Right lobe of liver (tissue), 4 donors: ENCODE measurements at regions not wholly inside any gene's neighbourhood (a gene's known extent, or its start where the extent isn't known, plus 50 kb on each side); places are given as distances from the start of the nearest gene placed in this dataset.

Experiments
- POLR2A ChIP-seq: fragments of 450-650 bp; IDR thresholded peaks from one replicate; pipeline ENCODE4 v1.6.1; 2017; ENCODE audit warnings: antibody characterized with exemption, mild to moderate bottlenecking
- TF ChIP-seq, protein P1 (sequence below), 4 donors: fragments of 200-600 bp in 3 of 4; fragments of 450-650 bp in 1 of 4; IDR thresholded peaks; one replicate each; pipeline versions ENCODE4 v1.5.1 to v1.8.0; 2016 to 2022; ENCODE audit warnings: antibody characterized with exemption in 4 of 4, mild to moderate bottlenecking in 2 of 4
- donor health status: DM: no; HTN: no; CAD: no.
- donor health status: DM: no; HTN: no; CAD: no.
- donor health status: DM: no; HTN: yes; CAD: no.

DNA sequence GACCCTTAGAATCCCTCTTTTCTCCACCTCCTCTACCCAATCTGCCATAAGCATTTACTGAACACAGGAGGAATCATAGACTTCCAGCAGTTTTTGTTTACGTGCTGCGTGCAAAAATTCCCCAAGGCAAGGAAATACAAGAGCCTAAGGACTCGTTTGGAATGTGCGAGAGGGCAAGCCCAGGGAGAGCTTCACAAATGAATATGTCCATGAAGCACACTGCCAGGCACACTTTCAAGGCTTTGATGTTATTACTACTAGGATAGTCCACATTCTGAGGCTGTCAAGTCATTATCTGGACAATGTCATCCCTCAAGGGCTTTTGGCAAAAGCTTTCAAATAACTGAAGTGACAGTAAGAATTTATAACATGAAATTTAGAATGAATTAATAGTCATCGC lies 214.7 kb upstream of the TBX20 start:
- TF ChIP-seq, protein P1, sequence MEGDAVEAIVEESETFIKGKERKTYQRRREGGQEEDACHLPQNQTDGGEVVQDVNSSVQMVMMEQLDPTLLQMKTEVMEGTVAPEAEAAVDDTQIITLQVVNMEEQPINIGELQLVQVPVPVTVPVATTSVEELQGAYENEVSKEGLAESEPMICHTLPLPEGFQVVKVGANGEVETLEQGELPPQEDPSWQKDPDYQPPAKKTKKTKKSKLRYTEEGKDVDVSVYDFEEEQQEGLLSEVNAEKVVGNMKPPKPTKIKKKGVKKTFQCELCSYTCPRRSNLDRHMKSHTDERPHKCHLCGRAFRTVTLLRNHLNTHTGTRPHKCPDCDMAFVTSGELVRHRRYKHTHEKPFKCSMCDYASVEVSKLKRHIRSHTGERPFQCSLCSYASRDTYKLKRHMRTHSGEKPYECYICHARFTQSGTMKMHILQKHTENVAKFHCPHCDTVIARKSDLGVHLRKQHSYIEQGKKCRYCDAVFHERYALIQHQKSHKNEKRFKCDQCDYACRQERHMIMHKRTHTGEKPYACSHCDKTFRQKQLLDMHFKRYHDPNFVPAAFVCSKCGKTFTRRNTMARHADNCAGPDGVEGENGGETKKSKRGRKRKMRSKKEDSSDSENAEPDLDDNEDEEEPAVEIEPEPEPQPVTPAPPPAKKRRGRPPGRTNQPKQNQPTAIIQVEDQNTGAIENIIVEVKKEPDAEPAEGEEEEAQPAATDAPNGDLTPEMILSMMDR (IDR thresholded peaks at IDR 0.05), result no peak
- TF ChIP-seq POLR2A, result no peak
